ENCODE measurements at regions not wholly inside any gene's neighbourhood (a gene's known extent, or its start where the extent isn't known, plus 50 kb on each side); places are given as distances from the start of the nearest gene placed in this dataset.
A peak's percentile ranks its signal among the peaks of the same experiment; 100 is the strongest.

GRCh38 chr2:236866542-236867340, 218.9 kb upstream of the COPS8 start:
- no peaks in the 10 kb centered on the region for H3K27me3 ChIP-seq (ENCODE audit: insufficient read depth, low read length, poor library complexity)
- no peak overlapping the region for H2AK5ac ChIP-seq (ENCODE audit: low read length)
- H3K23ac ChIP-seq (ENCODE audit: low read length): no peak overlapping the region
- no peak overlapping the region for H4K8ac ChIP-seq (ENCODE audit: low read depth, low read length)
- peaks cover 2% of the 10 kb centered on the region for H3K4me1 ChIP-seq (ENCODE audit: control insufficient read depth, low read depth, low read length)
- no peak overlapping the region for H2BK120ac ChIP-seq (ENCODE audit: low read depth, low read length)
- H3K18ac ChIP-seq (ENCODE audit: low read length): no peak overlapping the region
- no peak overlapping the region for H2BK15ac ChIP-seq (replicated peaks; ENCODE audit: low read depth)
- no peak overlapping the region for H3K4me2 ChIP-seq (ENCODE audit: low read length)
- no peak overlapping the region for H3K4ac ChIP-seq (ENCODE audit: low read depth, low read length)
- H2BK5ac ChIP-seq (ENCODE audit: low read length): no peak overlapping the region
- no peak overlapping the region for H3K9ac ChIP-seq (ENCODE audit: low read length)
- H3K27ac ChIP-seq (ENCODE audit: low read depth, low read length): no peak overlapping the region
- DNase-seq: no peak
- H3K36me3 ChIP-seq (ENCODE audit: control insufficient read depth, insufficient read depth, low read length): no peaks in the 10 kb centered on the region
- no CpG with 5 or more reads among the region's 10 CpGs for WGBS (ENCODE audit: extremely low coverage, insufficient coverage, low lambda C conversion rate)
- no peak overlapping the region for H3K56ac ChIP-seq (ENCODE audit: low read length)
- H3K4me3 ChIP-seq (ENCODE audit: low read length): no peak overlapping the region
- no peak overlapping the region for H4K5ac ChIP-seq (ENCODE audit: low read length)
- H3K79me1 ChIP-seq (ENCODE audit: low read length): no peaks in the 10 kb centered on the region
- no peaks in the 10 kb centered on the region for H3K79me2 ChIP-seq (ENCODE audit: control insufficient read depth, insufficient read depth, low read length)

GRCh38 chr2:236867441-236868260, 218.0 kb upstream of the COPS8 start:
- no peaks in the 10 kb centered on the region for H3K27me3 ChIP-seq (ENCODE audit: insufficient read depth, low read length, poor library complexity)
- H3K4me2 ChIP-seq (ENCODE audit: low read length): no peak overlapping the region
- no peak overlapping the region for H4K5ac ChIP-seq (ENCODE audit: low read length)
- no peak overlapping the region for H3K9ac ChIP-seq (ENCODE audit: low read length)
- H2BK15ac ChIP-seq (replicated peaks; ENCODE audit: low read depth): no peak overlapping the region
- H3K23ac ChIP-seq (ENCODE audit: low read length): no peak overlapping the region
- no peak overlapping the region for H3K56ac ChIP-seq (ENCODE audit: low read length)
- no peaks in the 10 kb centered on the region for H3K79me1 ChIP-seq (ENCODE audit: low read length)
- peak; percentile 49 for DNase-seq
- no peaks in the 10 kb centered on the region for H3K79me2 ChIP-seq (ENCODE audit: control insufficient read depth, insufficient read depth, low read length)
- no peak overlapping the region for H2BK120ac ChIP-seq (ENCODE audit: low read depth, low read length)
- no peak overlapping the region for H2AK5ac ChIP-seq (ENCODE audit: low read length)
- no peaks in the 10 kb centered on the region for H3K36me3 ChIP-seq (ENCODE audit: control insufficient read depth, insufficient read depth, low read length)
- H3K4me3 ChIP-seq (ENCODE audit: low read length): no peak overlapping the region
- H3K18ac ChIP-seq (ENCODE audit: low read length): no peak overlapping the region
- H2BK5ac ChIP-seq (ENCODE audit: low read length): no peak overlapping the region
- no peaks in the 10 kb centered on the region for H3K4me1 ChIP-seq (ENCODE audit: control insufficient read depth, low read depth, low read length)
- H4K8ac ChIP-seq (ENCODE audit: low read depth, low read length): no peak overlapping the region
- no peak overlapping the region for H3K4ac ChIP-seq (ENCODE audit: low read depth, low read length)
- WGBS (ENCODE audit: extremely low coverage, insufficient coverage, low lambda C conversion rate): no CpG with 5 or more reads among the region's 12 CpGs
- no peak overlapping the region for H3K27ac ChIP-seq (ENCODE audit: low read depth, low read length)

- no CpG with 5 or more reads among the region's 4 CpGs for WGBS (ENCODE audit: extremely low coverage, insufficient coverage, low lambda C conversion rate)
- Histone ChIP-seq H3K27ac (ENCODE audit: low read depth, low read length) (no peak overlapping the region), H2AK5ac (ENCODE audit: low read length) (no peak overlapping the region)
Measured at GRCh38 chr2:236870370-236870769, 215.3 kb upstream of the COPS8 start.

GRCh38 chr2:236871500-236872001, 214.1 kb upstream of the COPS8 start:
- no peak for DNase-seq
- no peak overlapping the region for H2BK5ac ChIP-seq (ENCODE audit: low read length)

More at GRCh38 chr2:236870370-236870769, 215.3 kb upstream of the COPS8 start:
- no peak overlapping the region for H3K9ac ChIP-seq (ENCODE audit: low read length)
- H3K4me1 ChIP-seq (ENCODE audit: control insufficient read depth, low read depth, low read length): no peaks in the 10 kb centered on the region
- no peaks in the 10 kb centered on the region for H3K79me2 ChIP-seq (ENCODE audit: control insufficient read depth, insufficient read depth, low read length)
- no peak overlapping the region for H3K18ac ChIP-seq (ENCODE audit: low read length)
- H3K27me3 ChIP-seq (ENCODE audit: insufficient read depth, low read length, poor library complexity): no peaks in the 10 kb centered on the region
- no peak overlapping the region for H2BK15ac ChIP-seq (replicated peaks; ENCODE audit: low read depth)
- H4K5ac ChIP-seq (ENCODE audit: low read length): no peak overlapping the region
- DNase-seq: peak; percentile 70
- no peak overlapping the region for H3K4me3 ChIP-seq (ENCODE audit: low read length)
- H2BK5ac ChIP-seq (ENCODE audit: low read length): no peak overlapping the region
- H3K23ac ChIP-seq (ENCODE audit: low read length): no peak overlapping the region
- no peaks in the 10 kb centered on the region for H3K36me3 ChIP-seq (ENCODE audit: control insufficient read depth, insufficient read depth, low read length)
- no peak overlapping the region for H3K4me2 ChIP-seq (ENCODE audit: low read length)
- H3K4ac ChIP-seq (ENCODE audit: low read depth, low read length): no peak overlapping the region
- H3K56ac ChIP-seq (ENCODE audit: low read length): no peak overlapping the region
- no peak overlapping the region for H4K8ac ChIP-seq (ENCODE audit: low read depth, low read length)
- H3K79me1 ChIP-seq (ENCODE audit: low read length): no peaks in the 10 kb centered on the region
- no peak overlapping the region for H2BK120ac ChIP-seq (ENCODE audit: low read depth, low read length)

GRCh38 chr2:236872015-236872414, 213.7 kb upstream of the COPS8 start:
- H4K8ac ChIP-seq (ENCODE audit: low read depth, low read length): no peak overlapping the region
- no peaks in the 10 kb centered on the region for H3K36me3 ChIP-seq (ENCODE audit: control insufficient read depth, insufficient read depth, low read length)
- no peak overlapping the region for H3K18ac ChIP-seq (ENCODE audit: low read length)
- H3K4me2 ChIP-seq (ENCODE audit: low read length): no peak overlapping the region
- no peak overlapping the region for H3K23ac ChIP-seq (ENCODE audit: low read length)
- no CpG with 5 or more reads among the region's 4 CpGs for WGBS (ENCODE audit: extremely low coverage, insufficient coverage, low lambda C conversion rate)
- H2BK15ac ChIP-seq (replicated peaks; ENCODE audit: low read depth): no peak overlapping the region
- no peaks in the 10 kb centered on the region for H3K79me1 ChIP-seq (ENCODE audit: low read length)
- H2BK5ac ChIP-seq (ENCODE audit: low read length): no peak overlapping the region
- no peak for DNase-seq
- H2AK5ac ChIP-seq (ENCODE audit: low read length): peak overlapping the region; percentile 22
- no peaks in the 10 kb centered on the region for H3K79me2 ChIP-seq (ENCODE audit: control insufficient read depth, insufficient read depth, low read length)
- no peak overlapping the region for H3K4me3 ChIP-seq (ENCODE audit: low read length)
- H3K27me3 ChIP-seq (ENCODE audit: insufficient read depth, low read length, poor library complexity): no peaks in the 10 kb centered on the region
- H3K27ac ChIP-seq (ENCODE audit: low read depth, low read length): no peak overlapping the region
- H4K5ac ChIP-seq (ENCODE audit: low read length): no peak overlapping the region
- no peak overlapping the region for H2BK120ac ChIP-seq (ENCODE audit: low read depth, low read length)
- no peaks in the 10 kb centered on the region for H3K4me1 ChIP-seq (ENCODE audit: control insufficient read depth, low read depth, low read length)
- no peak overlapping the region for H3K4ac ChIP-seq (ENCODE audit: low read depth, low read length)
- H3K56ac ChIP-seq (ENCODE audit: low read length): no peak overlapping the region
- no peak overlapping the region for H3K9ac ChIP-seq (ENCODE audit: low read length)

More at GRCh38 chr2:236871500-236872001, 214.1 kb upstream of the COPS8 start:
- Histone ChIP-seq H4K8ac (ENCODE audit: low read depth, low read length) (no peak overlapping the region), H3K36me3 (ENCODE audit: control insufficient read depth, insufficient read depth, low read length) (no peaks in the 10 kb centered on the region), H3K18ac (ENCODE audit: low read length) (no peak overlapping the region), H4K5ac (ENCODE audit: low read length) (no peak overlapping the region), H3K56ac (ENCODE audit: low read length) (no peak overlapping the region), H3K79me2 (ENCODE audit: control insufficient read depth, insufficient read depth, low read length) (no peaks in the 10 kb centered on the region), H3K4ac (ENCODE audit: low read depth, low read length) (no peak overlapping the region), H3K4me1 (ENCODE audit: control insufficient read depth, low read depth, low read length) (no peaks in the 10 kb centered on the region), H3K27ac (ENCODE audit: low read depth, low read length) (no peak overlapping the region), H3K9ac (ENCODE audit: low read length) (no peak overlapping the region), H3K79me1 (ENCODE audit: low read length) (no peaks in the 10 kb centered on the region), H2BK120ac (ENCODE audit: low read depth, low read length) (no peak overlapping the region), H3K23ac (ENCODE audit: low read length) (no peak overlapping the region), H2BK15ac (replicated peaks; ENCODE audit: low read depth) (no peak overlapping the region), H3K4me2 (ENCODE audit: low read length) (no peak overlapping the region), H3K4me3 (ENCODE audit: low read length) (no peak overlapping the region), H3K27me3 (ENCODE audit: insufficient read depth, low read length, poor library complexity) (no peaks in the 10 kb centered on the region), H2AK5ac (ENCODE audit: low read length) (no peak overlapping the region)
- WGBS (ENCODE audit: extremely low coverage, insufficient coverage, low lambda C conversion rate): no CpG with 5 or more reads among the region's 6 CpGs

Data from mesendoderm (in vitro differentiated cells).